HepG2 (cell line): ENCODE measurements at regions not wholly inside any gene's neighbourhood (a gene's known extent, or its start where the extent isn't known, plus 50 kb on each side); places are given as distances from the start of the nearest gene placed in this dataset.
A peak's percentile ranks its signal among the peaks of the same experiment; 100 is the strongest.

Source experiments
- ARID5B ChIP-seq: IDR thresholded peaks from 2 replicates; pipeline ENCODE4 v1.4.0; 2020; ENCODE audit warnings: mild to moderate bottlenecking, missing genetic modification reagents
- CEBPG ChIP-seq: IDR thresholded peaks from 2 replicates; pipeline ENCODE4 v1.6.1; 2016
- DPF2 ChIP-seq: sonication (generic); formaldehyde crosslinking; IDR thresholded peaks from 2 replicates; pipeline ENCODE4 v1.4.0; 2020; ENCODE audit warnings: mild to moderate bottlenecking, low read depth, missing genetic modification reagents, borderline replicate concordance
- ELF3 ChIP-seq: IDR thresholded peaks from 2 replicates; pipeline ENCODE4 v1.6.1; 2016; ENCODE audit warnings: missing genetic modification reagents, missing compliant biosample characterization
- GATAD2A ChIP-seq: IDR thresholded peaks from 2 replicates; pipeline ENCODE4 v1.6.1; 2016
- HNF4A ChIP-seq: sonication (generic); formaldehyde crosslinking; IDR thresholded peaks from 2 replicates; pipeline ENCODE4 v1.4.0; 2020; ENCODE audit warnings: missing genetic modification reagents
- HOMEZ ChIP-seq: IDR thresholded peaks from 2 replicates; pipeline ENCODE4 v1.6.1; 2016; ENCODE audit warnings: low read depth
- ISL2 ChIP-seq: sonication (generic); formaldehyde crosslinking; IDR thresholded peaks from 2 replicates; pipeline ENCODE4 v1.5.0; 2020; ENCODE audit warnings: missing genetic modification reagents
- MEIS2 ChIP-seq: sonication (generic); formaldehyde crosslinking; IDR thresholded peaks from 2 replicates; pipeline ENCODE4 v1.9.0; 2021; ENCODE audit warnings: mild to moderate bottlenecking, missing genetic modification reagents
- MLX ChIP-seq: IDR thresholded peaks from 2 replicates; pipeline ENCODE4 v1.6.1; 2016
- NR2F6 ChIP-seq, 2 experiments: IDR thresholded peaks; 2 replicates each; pipeline ENCODE4 v1.6.1; 2016; ENCODE audit warnings: antibody characterized with exemption in 1 of 2, mild to moderate bottlenecking in 1 of 2
- PITX1 ChIP-seq: sonication (generic); formaldehyde crosslinking; IDR thresholded peaks from 2 replicates; pipeline ENCODE4 v1.5.1; 2020; ENCODE audit warnings: mild to moderate bottlenecking, missing genetic modification reagents
- SAP130 ChIP-seq: IDR thresholded peaks from 2 replicates; pipeline ENCODE4 v1.6.1; 2016; ENCODE audit warnings: low read depth
- SMAD3 ChIP-seq: sonication (generic); formaldehyde crosslinking; IDR thresholded peaks from 2 replicates; pipeline ENCODE4 v1.4.0; 2020; ENCODE audit warnings: missing genetic modification reagents
- ZGPAT ChIP-seq: IDR thresholded peaks from 2 replicates; pipeline ENCODE4 v1.6.1; 2016; ENCODE audit warnings: mild to moderate bottlenecking
- ZKSCAN8 ChIP-seq: IDR thresholded peaks from 2 replicates; pipeline ENCODE4 v1.6.1; 2016; ENCODE audit warnings: borderline replicate concordance, missing genetic modification reagents, missing compliant biosample characterization
- ZNF484 ChIP-seq: sonication (generic); formaldehyde crosslinking; IDR thresholded peaks from 2 replicates; pipeline ENCODE4 v1.5.1; 2020; ENCODE audit warnings: mild to moderate bottlenecking, low read depth, missing genetic modification reagents, borderline replicate concordance
- TF ChIP-seq, protein P1 (sequence below): sonication (generic); formaldehyde crosslinking; IDR thresholded peaks from 2 replicates; pipeline ENCODE4 v1.5.1; 2020; ENCODE audit warnings: mild to moderate bottlenecking, missing genetic modification reagents, borderline replicate concordance

DNA sequence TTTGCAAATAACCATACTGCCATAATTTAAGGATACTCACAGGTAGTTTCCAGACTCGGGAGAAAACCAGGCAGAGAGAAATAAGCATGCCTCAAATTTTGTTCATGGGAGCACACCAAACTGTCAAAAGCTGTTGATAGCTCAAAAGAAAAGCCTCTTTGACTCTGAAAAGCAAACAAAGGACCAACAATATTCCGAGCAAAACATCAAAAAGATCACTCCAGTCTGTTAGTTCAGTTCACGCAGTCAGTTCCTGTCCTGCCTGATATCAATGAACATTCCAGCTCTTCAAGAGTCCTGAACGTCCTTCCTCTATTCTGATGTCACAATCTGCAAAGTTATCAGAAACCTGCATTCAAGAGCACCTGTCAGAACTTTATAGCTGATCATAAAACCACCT lies 78.7 kb downstream of the RRM2 start (continued):
- TF ChIP-seq, protein P1, sequence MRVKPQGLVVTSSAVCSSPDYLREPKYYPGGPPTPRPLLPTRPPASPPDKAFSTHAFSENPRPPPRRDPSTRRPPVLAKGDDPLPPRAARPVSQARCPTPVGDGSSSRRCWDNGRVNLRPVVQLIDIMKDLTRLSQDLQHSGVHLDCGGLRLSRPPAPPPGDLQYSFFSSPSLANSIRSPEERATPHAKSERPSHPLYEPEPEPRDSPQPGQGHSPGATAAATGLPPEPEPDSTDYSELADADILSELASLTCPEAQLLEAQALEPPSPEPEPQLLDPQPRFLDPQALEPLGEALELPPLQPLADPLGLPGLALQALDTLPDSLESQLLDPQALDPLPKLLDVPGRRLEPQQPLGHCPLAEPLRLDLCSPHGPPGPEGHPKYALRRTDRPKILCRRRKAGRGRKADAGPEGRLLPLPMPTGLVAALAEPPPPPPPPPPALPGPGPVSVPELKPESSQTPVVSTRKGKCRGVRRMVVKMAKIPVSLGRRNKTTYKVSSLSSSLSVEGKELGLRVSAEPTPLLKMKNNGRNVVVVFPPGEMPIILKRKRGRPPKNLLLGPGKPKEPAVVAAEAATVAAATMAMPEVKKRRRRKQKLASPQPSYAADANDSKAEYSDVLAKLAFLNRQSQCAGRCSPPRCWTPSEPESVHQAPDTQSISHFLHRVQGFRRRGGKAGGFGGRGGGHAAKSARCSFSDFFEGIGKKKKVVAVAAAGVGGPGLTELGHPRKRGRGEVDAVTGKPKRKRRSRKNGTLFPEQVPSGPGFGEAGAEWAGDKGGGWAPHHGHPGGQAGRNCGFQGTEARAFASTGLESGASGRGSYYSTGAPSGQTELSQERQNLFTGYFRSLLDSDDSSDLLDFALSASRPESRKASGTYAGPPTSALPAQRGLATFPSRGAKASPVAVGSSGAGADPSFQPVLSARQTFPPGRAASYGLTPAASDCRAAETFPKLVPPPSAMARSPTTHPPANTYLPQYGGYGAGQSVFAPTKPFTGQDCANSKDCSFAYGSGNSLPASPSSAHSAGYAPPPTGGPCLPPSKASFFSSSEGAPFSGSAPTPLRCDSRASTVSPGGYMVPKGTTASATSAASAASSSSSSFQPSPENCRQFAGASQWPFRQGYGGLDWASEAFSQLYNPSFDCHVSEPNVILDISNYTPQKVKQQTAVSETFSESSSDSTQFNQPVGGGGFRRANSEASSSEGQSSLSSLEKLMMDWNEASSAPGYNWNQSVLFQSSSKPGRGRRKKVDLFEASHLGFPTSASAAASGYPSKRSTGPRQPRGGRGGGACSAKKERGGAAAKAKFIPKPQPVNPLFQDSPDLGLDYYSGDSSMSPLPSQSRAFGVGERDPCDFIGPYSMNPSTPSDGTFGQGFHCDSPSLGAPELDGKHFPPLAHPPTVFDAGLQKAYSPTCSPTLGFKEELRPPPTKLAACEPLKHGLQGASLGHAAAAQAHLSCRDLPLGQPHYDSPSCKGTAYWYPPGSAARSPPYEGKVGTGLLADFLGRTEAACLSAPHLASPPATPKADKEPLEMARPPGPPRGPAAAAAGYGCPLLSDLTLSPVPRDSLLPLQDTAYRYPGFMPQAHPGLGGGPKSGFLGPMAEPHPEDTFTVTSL (CRISPR knock-in tag), result peak; percentile 65; the same call in 1 of the 2 replicates
- TF ChIP-seq CEBPG (CRISPR knock-in tag), result peak; percentile 64
- TF ChIP-seq ZNF484 (CRISPR knock-in tag), result no peak
- TF ChIP-seq GATAD2A (CRISPR knock-in tag), result peak; percentile 35; the same call in 1 of the 2 replicates
- TF ChIP-seq MEIS2 (CRISPR knock-in tag), result peak; percentile 53; the same call in 1 of the 2 replicates
- TF ChIP-seq MLX (CRISPR knock-in tag), result peak; percentile 67; the same call in 1 of the 2 replicates
- TF ChIP-seq SMAD3, result peak; percentile 28; the same call in 1 of the 2 replicates
- TF ChIP-seq ISL2, result 0 out of 2 replicates have a peak, but pooled peaks have one; percentile 27
- peak; percentile 82 for TF ChIP-seq SAP130 (CRISPR knock-in tag)
- TF ChIP-seq HNF4A, result 0 out of 2 replicates have a peak, but pooled peaks have one; percentile 4
- TF ChIP-seq ZGPAT, result peak; percentile 41; the same call in 1 of the 2 replicates
- TF ChIP-seq ARID5B (CRISPR knock-in tag), result peak; percentile 84
- TF ChIP-seq ZKSCAN8 (CRISPR knock-in tag), result peak; percentile 17; the same call in 1 of the 2 replicates
- TF ChIP-seq NR2F6 (IDR thresholded peaks at IDR 0.05), result no peak
- TF ChIP-seq NR2F6 (CRISPR knock-in tag; IDR thresholded peaks at IDR 0.05), result peak; percentile 62; the same call in 1 of the 2 replicates
- TF ChIP-seq DPF2 (CRISPR knock-in tag), result peak; percentile 63; the same call in 1 of the 2 replicates
- TF ChIP-seq PITX1 (CRISPR knock-in tag), result 0 out of 2 replicates have a peak, but pooled peaks have one; percentile 15
- peak; percentile 40; the same call in 1 of the 2 replicates for TF ChIP-seq HOMEZ (CRISPR knock-in tag)
- TF ChIP-seq ELF3, result peak; percentile 60
